ENCODE measurements at regions not wholly inside any gene's neighbourhood (a gene's known extent, or its start where the extent isn't known, plus 50 kb on each side); places are given as distances from the start of the nearest gene placed in this dataset.

- POLR2A ChIA-PET: no interaction called here
- TF ChIP-seq CTCF (IDR thresholded peaks at IDR 0.05; ENCODE audit: insufficient read depth, low read length, missing control alignments): no peak
- no peak overlapping the region for H3K4me3 ChIP-seq (ENCODE audit: low read depth, low read length)
- no peak for DNase-seq (ENCODE audit: low read depth, low spot score)
- CTCF ChIA-PET: interaction anchor here (0.6 to 1.9 kb wide), 6 partner anchors 8 to 753 kb away, joined by 3 to 4 read pairs (median 4); no protein-coding TSS in a partner anchor
Measured at GRCh38 chr3:107986505-107986904, 104.3 kb downstream of the CD47 start.

- CTCF ChIA-PET: interaction anchor here (1.9 kb wide), 1 partner anchor 139 kb away, joined by 4 read pairs; no protein-coding TSS in a partner anchor
- no peak overlapping the region for H3K4me3 ChIP-seq (ENCODE audit: low read depth, low read length)
- POLR2A ChIA-PET: no interaction called here
- no peak for DNase-seq (ENCODE audit: low read depth, low spot score)
- TF ChIP-seq CTCF (IDR thresholded peaks at IDR 0.05; ENCODE audit: insufficient read depth, low read length, missing control alignments): no peak
Measured at GRCh38 chr3:107985496-107985895, 105.3 kb downstream of the CD47 start.

- ChIA-PET CTCF (no interaction called here), POLR2A (no interaction called here)
Measured at GRCh38 chr3:107983247-107983646, 107.6 kb downstream of the CD47 start.

GRCh38 chr3:107982165-107982564 is 108.7 kb downstream of the CD47 start:
- ChIA-PET CTCF (no interaction called here), POLR2A (no interaction called here)
- no peak for DNase-seq (ENCODE audit: low read depth, low spot score)
- no peak for TF ChIP-seq CTCF (IDR thresholded peaks at IDR 0.05; ENCODE audit: insufficient read depth, low read length, missing control alignments)
- no peak overlapping the region for H3K4me3 ChIP-seq (ENCODE audit: low read depth, low read length)

More at GRCh38 chr3:107983247-107983646, 107.6 kb downstream of the CD47 start:
- no peak for DNase-seq (ENCODE audit: low read depth, low spot score)
- no peak overlapping the region for H3K4me3 ChIP-seq (ENCODE audit: low read depth, low read length)
- TF ChIP-seq CTCF (IDR thresholded peaks at IDR 0.05; ENCODE audit: insufficient read depth, low read length, missing control alignments): no peak

GRCh38 chr3:107981471-107982111 is 109.2 kb downstream of the CD47 start:
- H3K4me3 ChIP-seq (ENCODE audit: low read depth, low read length): no peak overlapping the region
- POLR2A ChIA-PET: no interaction called here
- CTCF ChIA-PET: interaction anchor here (0.9 kb wide), 1 partner anchor 54 kb away, joined by 3 read pairs; no protein-coding TSS in a partner anchor
- TF ChIP-seq CTCF (IDR thresholded peaks at IDR 0.05; ENCODE audit: insufficient read depth, low read length, missing control alignments): no peak
- no peak for DNase-seq (ENCODE audit: low read depth, low spot score)

DNA sequence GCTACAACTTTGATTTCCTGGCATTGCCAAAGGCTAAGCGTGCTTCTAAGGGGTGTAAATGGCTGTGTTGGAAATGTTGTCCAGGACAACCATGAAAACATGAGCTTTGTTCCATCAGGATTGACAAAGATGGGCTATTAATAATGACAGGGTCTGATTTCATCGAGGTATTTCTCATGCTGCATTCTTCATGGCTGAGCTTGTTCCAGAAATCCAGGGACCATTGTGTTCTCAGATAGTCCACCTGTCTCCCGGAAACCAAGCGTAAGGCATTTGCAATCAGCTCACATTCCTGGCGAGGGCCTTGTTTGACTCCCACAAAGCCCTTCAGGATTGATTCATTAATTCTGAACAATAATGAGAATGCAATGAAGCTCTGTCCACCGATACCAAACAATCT is 111.3 kb downstream of the CD47 start:
- TF ChIP-seq CTCF (IDR thresholded peaks at IDR 0.05; ENCODE audit: insufficient read depth, low read length, missing control alignments): no peak
- DNase-seq (ENCODE audit: low read depth, low spot score): no peak
- CTCF ChIA-PET: no interaction called here
- POLR2A ChIA-PET: no interaction called here
- H3K4me3 ChIP-seq (ENCODE audit: low read depth, low read length): no peak overlapping the region
